ENCODE measurements at regions not wholly inside any gene's neighbourhood (a gene's known extent, or its start where the extent isn't known, plus 50 kb on each side); places are given as distances from the start of the nearest gene placed in this dataset.

DNA sequence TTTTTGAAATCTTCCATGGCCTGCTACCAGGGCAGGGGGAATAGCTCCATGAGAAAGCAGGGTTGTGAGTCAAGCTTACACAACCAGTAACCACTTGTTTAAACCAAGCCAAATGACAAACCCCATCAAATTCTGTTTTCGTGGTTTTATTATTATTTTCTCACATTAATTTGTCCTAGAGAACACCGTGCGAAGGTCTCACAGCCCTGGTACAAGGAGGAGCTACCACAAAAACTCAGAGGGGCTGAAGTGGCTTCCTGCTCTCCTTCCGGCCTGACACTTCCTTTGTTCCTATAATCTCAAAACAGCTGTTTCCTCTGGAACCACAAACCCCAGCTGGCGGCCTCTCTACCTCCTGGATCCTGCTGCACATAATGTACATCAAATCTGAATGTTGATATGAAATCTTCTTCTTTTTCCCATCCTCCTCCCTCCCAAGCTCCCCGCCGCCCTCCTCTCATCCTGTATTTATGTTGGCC lies 375.9 kb downstream of the MCTP2 start:
- Histone ChIP-seq H3K4me3 (replicated peaks in 1 of 3; ENCODE audit: insufficient read depth in 1 of 3, low read depth in 2 of 3, low read length in 3 of 3) (no peak overlapping the region), H2AFZ (ENCODE audit: low read length) (no peak overlapping the region), H3K36me3 (replicated peaks in 1 of 2; ENCODE audit: control insufficient read depth in 1 of 2, insufficient read depth in 2 of 2, low read length in 2 of 2) (no peaks in the 10 kb centered on the region), H3K27me3 (ENCODE audit: control insufficient read depth in 1 of 2, insufficient read depth in 2 of 2, low read length in 2 of 2) (no peaks in the 10 kb centered on the region), H3K79me2 (ENCODE audit: insufficient read depth, low read length) (no peaks in the 10 kb centered on the region), H4K20me1 (ENCODE audit: insufficient read depth, low read length) (no peaks in the 10 kb centered on the region), H3K4me2 (ENCODE audit: low read depth, low read length) (no peak overlapping the region), H3K4me1 (ENCODE audit: insufficient read depth, low read length) (no peaks in the 10 kb centered on the region), H3K27ac (ENCODE audit: extremely low read length, insufficient read depth, low read length) (no peak overlapping the region), H3K9me3 (ENCODE audit: low read length) (no peaks in the 10 kb centered on the region; the same call in 1 of the 2 replicates), H3K9ac (ENCODE audit: insufficient read depth, low read depth, low read length) (no peak overlapping the region)
- ATAC-seq (no peak), FAIRE-seq (no peak), DNase-seq (ENCODE audit: low spot score) (no peak)
- POLR2A ChIA-PET: no interaction called here
- WGBS (ENCODE audit: low lambda C conversion rate): 10% methylated on average over 7 of the region's 7 CpGs
- intact Hi-C loops (cut with micrococcal nuclease; ENCODE audit: unreplicated experiment): no loop called here
- in situ Hi-C loops (cut with HindIII; ENCODE audit: extremely low pct_ligation_motif_present, low pct_unique_long_range_greater_than_20kb): no loop called here
- CTCF ChIA-PET (ENCODE audit: low intra/inter-chr PET ratio, low total read pairs): no interaction called here
- no TSS peak for BruUV-seq (replicated peaks)
- TF ChIP-seq EEA1 (CRISPR knock-in tag; IDR thresholded peaks at IDR 0.05; ENCODE audit: borderline replicate concordance) (no peak), ZNF207 (IDR thresholded peaks at IDR 0.05; ENCODE audit: borderline replicate concordance) (no peak), NFYC (CRISPR knock-in tag; IDR thresholded peaks at IDR 0.05) (no peak), GATAD1 (CRISPR knock-in tag; IDR thresholded peaks at IDR 0.05) (no peak), ZBTB21 (CRISPR knock-in tag; IDR thresholded peaks at IDR 0.05) (no peak), RCOR2 (CRISPR knock-in tag; IDR thresholded peaks at IDR 0.05) (no peak), PRPF4 (IDR thresholded peaks at IDR 0.05; ENCODE audit: low read depth, low read length, poor library complexity, severe bottlenecking) (no peak), SALL2 (CRISPR knock-in tag; IDR thresholded peaks at IDR 0.05) (no peak), RARA (CRISPR knock-in tag; IDR thresholded peaks at IDR 0.05) (no peak), ZNF709 (CRISPR knock-in tag; IDR thresholded peaks at IDR 0.05) (no peak), ZFAT (CRISPR knock-in tag; conservative IDR thresholded peaks at IDR 0.05) (no peak)
- TF ChIP-seq, protein P1, sequence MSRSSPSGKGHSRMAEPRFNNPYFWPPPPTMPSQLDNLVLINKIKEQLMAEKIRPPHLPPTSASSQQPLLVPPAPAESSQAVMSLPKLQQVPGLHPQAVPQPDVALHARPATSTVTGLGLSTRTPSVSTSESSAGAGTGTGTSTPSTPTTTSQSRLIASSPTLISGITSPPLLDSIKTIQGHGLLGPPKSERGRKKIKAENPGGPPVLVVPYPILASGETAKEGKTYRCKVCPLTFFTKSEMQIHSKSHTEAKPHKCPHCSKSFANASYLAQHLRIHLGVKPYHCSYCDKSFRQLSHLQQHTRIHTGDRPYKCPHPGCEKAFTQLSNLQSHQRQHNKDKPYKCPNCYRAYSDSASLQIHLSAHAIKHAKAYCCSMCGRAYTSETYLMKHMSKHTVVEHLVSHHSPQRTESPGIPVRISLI (CRISPR knock-in tag; IDR thresholded peaks at IDR 0.05; ENCODE audit: borderline replicate concordance): no peak
- TF ChIP-seq, protein P2, sequence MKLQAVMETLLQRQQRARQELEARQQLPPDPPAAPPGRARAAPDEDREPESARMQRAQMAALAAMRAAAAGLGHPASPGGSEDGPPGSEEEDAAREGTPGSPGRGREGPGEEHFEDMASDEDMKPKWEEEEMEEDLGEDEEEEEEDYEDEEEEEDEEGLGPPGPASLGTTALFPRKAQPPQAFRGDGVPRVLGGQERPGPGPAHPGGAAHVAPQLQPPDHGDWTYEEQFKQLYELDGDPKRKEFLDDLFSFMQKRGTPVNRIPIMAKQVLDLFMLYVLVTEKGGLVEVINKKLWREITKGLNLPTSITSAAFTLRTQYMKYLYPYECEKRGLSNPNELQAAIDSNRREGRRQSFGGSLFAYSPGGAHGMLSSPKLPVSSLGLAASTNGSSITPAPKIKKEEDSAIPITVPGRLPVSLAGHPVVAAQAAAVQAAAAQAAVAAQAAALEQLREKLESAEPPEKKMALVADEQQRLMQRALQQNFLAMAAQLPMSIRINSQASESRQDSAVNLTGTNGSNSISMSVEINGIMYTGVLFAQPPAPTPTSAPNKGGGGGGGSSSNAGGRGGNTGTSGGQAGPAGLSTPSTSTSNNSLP (IDR thresholded peaks at IDR 0.05; ENCODE audit: low read depth, low read length): no peak
- TF ChIP-seq, protein P3, sequence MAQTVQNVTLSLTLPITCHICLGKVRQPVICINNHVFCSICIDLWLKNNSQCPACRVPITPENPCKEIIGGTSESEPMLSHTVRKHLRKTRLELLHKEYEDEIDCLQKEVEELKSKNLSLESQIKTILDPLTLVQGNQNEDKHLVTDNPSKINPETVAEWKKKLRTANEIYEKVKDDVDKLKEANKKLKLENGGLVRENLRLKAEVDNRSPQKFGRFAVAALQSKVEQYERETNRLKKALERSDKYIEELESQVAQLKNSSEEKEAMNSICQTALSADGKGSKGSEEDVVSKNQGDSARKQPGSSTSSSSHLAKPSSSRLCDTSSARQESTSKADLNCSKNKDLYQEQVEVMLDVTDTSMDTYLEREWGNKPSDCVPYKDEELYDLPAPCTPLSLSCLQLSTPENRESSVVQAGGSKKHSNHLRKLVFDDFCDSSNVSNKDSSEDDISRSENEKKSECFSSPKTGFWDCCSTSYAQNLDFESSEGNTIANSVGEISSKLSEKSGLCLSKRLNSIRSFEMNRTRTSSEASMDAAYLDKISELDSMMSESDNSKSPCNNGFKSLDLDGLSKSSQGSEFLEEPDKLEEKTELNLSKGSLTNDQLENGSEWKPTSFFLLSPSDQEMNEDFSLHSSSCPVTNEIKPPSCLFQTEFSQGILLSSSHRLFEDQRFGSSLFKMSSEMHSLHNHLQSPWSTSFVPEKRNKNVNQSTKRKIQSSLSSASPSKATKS (CRISPR knock-in tag; IDR thresholded peaks at IDR 0.05): no peak
